Spinal cord (tissue), 9 donors: ENCODE measurements at regions not wholly inside any gene's neighbourhood (a gene's known extent, or its start where the extent isn't known, plus 50 kb on each side); places are given as distances from the start of the nearest gene placed in this dataset.

Experiments
- DNase-seq, 6 donors: peaks; one replicate each; pipeline versions ENCODE4 v3.0.0 to v3.0.0-alpha.2; 2013 to 2015; ENCODE audit warnings: low spot score in 6 of 6, low read depth in 4 of 6
- H3K27ac ChIP-seq: one replicate; pipeline ENCODE4 v1.5.1; 2013; ENCODE audit warnings: low read depth, low read length, control low read depth
- H3K27me3 ChIP-seq: one replicate; pipeline ENCODE4 v1.6.1; 2013; ENCODE audit warnings: low read length; ENCODE audit not compliant: control insufficient read depth, insufficient read depth
- H3K36me3 ChIP-seq: one replicate; pipeline ENCODE4 v1.6.1; 2013; ENCODE audit warnings: low read length; ENCODE audit not compliant: control insufficient read depth, insufficient read depth
- H3K4me1 ChIP-seq: one replicate; pipeline ENCODE4 v1.6.1; 2013; ENCODE audit warnings: low read length; ENCODE audit not compliant: control insufficient read depth, insufficient read depth
- H3K4me3 ChIP-seq: one replicate; pipeline ENCODE4 v1.5.1; 2013; ENCODE audit warnings: low read depth, low read length, control low read depth
- H3K9me3 ChIP-seq: one replicate; pipeline ENCODE4 v1.6.1; 2013; ENCODE audit warnings: low read length; ENCODE audit not compliant: control insufficient read depth, insufficient read depth
- WGBS: methylation state at CpG from one replicate; pipeline ENCODE4 v1.1.5; 2013; ENCODE audit warnings: missing lambda C conversion rate; ENCODE audit not compliant: insufficient coverage; 5-methylcytosine and 5-hydroxymethylcytosine counted together
- donor health status: healthy.

DNA sequence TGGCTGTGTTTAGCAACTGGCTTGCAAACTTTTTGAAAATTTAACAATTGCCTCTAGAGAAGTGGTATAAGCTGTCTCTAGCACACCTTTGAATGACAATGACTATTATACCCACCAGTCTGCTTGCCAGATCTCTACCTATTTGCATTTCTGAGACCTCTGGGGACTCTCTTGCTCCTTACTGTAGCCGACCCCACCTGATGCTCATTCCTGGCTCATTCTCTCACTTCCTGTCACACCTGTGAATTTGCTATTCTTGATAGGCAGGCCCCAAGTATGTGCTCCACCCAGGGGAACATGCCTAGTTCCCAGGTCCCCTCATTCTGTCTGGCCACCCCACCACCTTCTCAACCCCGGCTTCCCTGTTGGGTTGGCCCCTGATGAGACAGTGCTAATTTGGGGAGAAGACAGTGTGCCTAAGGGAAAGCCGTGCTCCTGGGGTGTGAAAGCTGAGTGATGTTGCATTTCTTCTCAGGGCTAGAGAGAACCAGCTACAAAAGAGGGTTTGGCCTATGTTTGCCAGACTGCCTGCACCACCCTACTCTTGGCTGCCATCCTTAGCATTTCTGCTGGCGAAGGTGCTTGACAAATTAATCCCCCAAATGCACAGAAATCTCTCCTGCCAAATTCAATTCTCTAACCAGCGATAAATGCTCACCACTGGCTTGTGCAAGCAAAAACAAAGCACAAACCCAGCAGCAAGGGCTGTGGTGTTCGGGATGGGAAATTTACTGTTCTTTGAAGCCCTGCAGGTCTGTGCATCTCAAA, 138.2 kb downstream of the RPS24 start:
- H3K4me3 ChIP-seq = no peak overlapping the region
- DNase-seq = peak in 1 of 6 donors; percentile 65
- no peaks in the 10 kb centered on the region for H3K9me3 ChIP-seq
- no peak overlapping the region for H3K27ac ChIP-seq
- H3K4me1 ChIP-seq = peaks cover 31% of the 10 kb centered on the region
- WGBS = 52% methylated on average over 2 of the region's 6 CpGs
- no peaks in the 10 kb centered on the region for H3K36me3 ChIP-seq
- no peaks in the 10 kb centered on the region for H3K27me3 ChIP-seq

DNA sequence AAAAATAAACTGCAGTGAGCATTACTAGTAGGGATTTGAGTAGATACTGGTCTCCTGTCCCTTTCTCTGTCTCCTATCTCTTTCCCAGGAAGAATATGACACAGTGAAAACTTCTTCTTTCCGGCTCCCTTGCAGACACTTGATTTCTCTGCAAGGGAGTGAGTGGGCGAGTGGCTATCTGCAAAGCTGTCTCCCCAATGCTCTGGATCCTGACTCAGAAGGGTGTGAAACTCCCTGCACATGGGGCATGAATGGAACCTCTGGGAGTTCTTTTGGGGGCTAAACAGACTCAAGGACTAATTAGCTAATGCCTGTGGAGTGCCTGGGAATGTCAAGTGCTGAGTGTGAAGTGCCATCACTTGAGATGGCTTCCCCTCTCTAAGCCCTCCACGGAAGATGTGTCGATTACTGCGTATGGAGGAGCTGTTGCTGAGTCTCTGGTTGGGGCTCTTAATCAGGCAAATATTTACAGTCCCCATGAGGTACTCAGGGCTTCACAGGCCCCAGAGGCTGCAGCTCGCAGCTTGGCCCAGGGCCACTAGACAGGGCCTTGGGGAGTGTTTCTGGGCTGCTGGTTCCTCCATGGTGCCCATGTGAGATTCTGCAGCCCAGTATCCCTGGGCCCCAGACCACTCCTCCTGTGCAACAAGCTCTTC, 139.8 kb downstream of the RPS24 start:
- Histone ChIP-seq H3K9me3 (no peaks in the 10 kb centered on the region), H3K36me3 (no peaks in the 10 kb centered on the region), H3K27ac (no peak overlapping the region), H3K4me3 (no peak overlapping the region), H3K27me3 (no peaks in the 10 kb centered on the region), H3K4me1 (peaks cover 48% of the 10 kb centered on the region)
- DNase-seq = no peak
- 79% methylated on average over 3 of the region's 6 CpGs for whole genome bisulfite sequencing

DNA sequence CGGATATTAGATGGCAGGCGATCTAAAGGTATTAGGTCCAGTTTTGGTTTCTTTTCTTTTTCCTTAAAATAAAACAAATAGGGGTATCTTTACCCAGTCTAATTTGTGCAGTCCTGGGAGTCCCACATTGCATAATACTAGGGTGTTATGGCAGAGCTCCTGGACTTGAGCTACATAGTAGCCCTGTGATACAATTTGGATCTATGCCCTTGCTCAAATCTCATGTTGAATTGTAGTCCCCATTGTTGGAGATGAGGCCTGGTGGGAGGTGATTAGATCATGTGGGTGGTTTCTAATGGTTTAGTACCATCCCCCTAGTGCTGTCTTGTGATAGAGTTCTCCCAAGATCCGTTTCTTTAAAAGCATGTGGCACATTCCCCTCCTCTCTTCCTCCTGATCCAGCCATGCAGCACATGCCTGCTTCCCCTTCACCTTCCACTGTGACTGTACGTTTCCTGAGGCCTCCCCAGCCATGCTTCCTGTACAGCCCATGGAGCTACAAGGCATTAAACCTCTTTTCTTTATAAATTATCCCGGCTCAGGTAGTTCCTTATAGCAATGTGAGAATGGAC, 141.9 kb downstream of the RPS24 start:
- H3K4me1 ChIP-seq = peaks cover 69% of the 10 kb centered on the region
- no peaks in the 10 kb centered on the region for H3K27me3 ChIP-seq
- H3K4me3 ChIP-seq = no peak overlapping the region
- WGBS = 10% methylated on average over 2 of the region's 5 CpGs
- H3K27ac ChIP-seq = peak overlapping the region; percentile 96
- no peaks in the 10 kb centered on the region for H3K36me3 ChIP-seq
- H3K9me3 ChIP-seq = no peaks in the 10 kb centered on the region
- peak in 2 of 6 donors; percentile 55 to 57 for DNase-seq

DNA sequence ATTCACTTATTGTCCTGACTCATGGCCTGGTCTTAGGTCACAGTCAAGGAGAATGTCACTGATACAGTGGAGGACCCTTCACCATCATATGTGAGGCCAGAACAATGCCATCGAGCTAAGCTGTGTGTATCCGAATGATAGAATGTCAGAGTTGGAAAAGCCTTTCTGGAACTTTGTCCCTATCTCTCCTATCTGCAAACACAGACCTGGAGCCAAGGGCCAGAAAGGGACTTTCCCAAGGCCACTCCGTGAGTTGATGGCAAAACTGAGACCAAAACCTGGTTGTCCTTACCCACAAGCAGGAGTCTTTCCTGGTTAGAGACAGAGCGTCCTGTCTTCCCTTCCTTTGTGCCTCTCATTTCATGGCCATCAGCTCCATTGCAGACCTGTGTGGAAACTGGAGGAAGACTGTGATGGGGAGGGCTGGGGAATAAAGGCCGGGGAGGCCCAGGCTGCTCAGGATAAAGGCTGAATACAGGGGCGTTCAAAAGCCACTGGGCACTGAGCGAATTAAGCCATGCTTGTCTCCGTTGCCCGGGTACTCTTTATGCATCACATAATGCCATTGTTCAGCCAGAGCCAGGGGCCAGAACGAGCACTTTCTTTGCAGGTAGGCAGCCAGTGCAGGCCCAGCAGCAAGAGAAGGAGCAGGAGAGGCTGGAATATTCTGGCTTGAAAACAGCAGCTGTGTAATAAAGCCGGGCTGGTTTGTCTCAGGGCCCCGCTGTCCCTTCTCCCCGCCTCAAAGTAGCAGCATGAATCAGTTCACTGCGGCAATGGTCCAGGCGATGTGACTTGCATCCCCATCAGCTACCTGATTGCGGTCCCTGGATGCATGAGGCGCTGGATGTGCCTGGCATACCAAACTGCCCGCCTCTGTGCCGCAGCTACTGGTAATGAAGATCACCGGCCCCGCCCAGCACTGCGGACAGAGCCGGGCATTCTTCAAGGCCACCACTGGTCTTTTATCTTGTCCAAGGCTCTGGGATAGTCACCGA, 143.0 kb downstream of the RPS24 start:
- no peak overlapping the region for H3K4me3 ChIP-seq
- peak overlapping the region; percentile 96 for H3K27ac ChIP-seq
- peak; percentile 87 to 99 (median 94) for DNase-seq
- peaks cover 79% of the 10 kb centered on the region for H3K4me1 ChIP-seq
- no peaks in the 10 kb centered on the region for H3K27me3 ChIP-seq
- no peaks in the 10 kb centered on the region for H3K9me3 ChIP-seq
- no peaks in the 10 kb centered on the region for H3K36me3 ChIP-seq
- WGBS = 24% methylated on average over 22 of the region's 24 CpGs

DNA sequence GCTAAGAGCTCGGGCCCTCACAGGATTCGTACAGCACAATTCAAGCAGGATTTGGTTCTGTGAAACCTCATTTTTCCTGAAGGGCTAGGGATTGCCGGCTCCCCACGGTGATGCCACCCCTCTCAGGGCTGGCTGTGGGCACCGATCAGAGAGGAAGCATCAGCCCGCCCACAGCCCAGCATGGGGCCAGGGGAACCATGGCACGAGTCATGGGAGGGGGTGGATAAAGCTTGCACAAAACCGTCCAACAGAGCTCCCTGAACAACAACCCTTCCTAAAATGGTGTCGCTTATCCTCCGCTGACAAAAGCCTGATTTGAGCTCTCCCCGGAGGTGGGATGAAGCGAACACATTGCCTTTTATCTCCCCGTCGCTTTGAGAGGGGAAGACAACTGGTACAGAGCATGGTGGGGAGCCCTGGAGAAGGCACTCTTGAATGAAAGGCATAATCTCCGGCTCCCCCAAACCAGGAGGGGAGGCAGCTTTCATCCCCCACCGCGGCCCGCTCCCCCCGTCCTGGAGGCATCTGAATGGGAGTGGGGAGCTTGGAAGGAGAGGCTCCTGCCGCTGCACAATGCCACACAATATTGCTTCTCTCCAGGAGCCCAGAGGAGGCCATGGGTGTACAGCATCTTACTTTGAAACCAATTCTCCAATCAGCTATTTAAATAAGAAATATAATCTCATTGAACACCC, 144.0 kb downstream of the RPS24 start:
- WGBS = 15% methylated on average over 7 of the region's 20 CpGs
- no peaks in the 10 kb centered on the region for H3K9me3 ChIP-seq
- H3K4me1 ChIP-seq = peaks cover 81% of the 10 kb centered on the region
- peak overlapping the region; percentile 96 for H3K27ac ChIP-seq
- peak; percentile 43 to 92 (median 60) for DNase-seq
- no peaks in the 10 kb centered on the region for H3K36me3 ChIP-seq
- H3K27me3 ChIP-seq = no peaks in the 10 kb centered on the region
- no peak overlapping the region for H3K4me3 ChIP-seq

DNA sequence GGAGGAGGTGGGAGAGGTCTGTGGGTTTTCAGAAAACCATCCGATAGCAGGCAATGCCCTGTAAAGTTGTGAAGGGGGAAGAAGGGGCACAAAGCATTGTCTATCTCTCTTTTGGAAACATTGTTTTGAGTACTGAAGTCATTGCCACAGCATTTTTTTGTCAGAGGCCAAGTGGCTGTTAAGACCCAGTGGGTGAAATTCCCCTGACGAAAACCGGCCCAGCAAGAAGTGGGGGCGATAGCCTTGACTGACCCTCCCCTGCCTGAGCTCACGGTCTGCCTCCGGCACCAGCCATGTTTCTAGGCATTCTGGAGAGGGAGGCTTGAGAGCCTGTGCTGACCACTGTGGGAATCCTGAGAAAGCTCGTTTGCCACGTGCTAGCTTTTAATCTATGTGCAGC, 144.7 kb downstream of the RPS24 start:
- H3K4me3 ChIP-seq = no peak overlapping the region
- no peaks in the 10 kb centered on the region for H3K27me3 ChIP-seq
- H3K4me1 ChIP-seq = peaks cover 85% of the 10 kb centered on the region
- H3K27ac ChIP-seq = peak overlapping the region; percentile 96
- WGBS = 36% methylated on average over 8 of the region's 8 CpGs
- DNase-seq = no peak
- no peaks in the 10 kb centered on the region for H3K36me3 ChIP-seq
- H3K9me3 ChIP-seq = no peaks in the 10 kb centered on the region

DNA sequence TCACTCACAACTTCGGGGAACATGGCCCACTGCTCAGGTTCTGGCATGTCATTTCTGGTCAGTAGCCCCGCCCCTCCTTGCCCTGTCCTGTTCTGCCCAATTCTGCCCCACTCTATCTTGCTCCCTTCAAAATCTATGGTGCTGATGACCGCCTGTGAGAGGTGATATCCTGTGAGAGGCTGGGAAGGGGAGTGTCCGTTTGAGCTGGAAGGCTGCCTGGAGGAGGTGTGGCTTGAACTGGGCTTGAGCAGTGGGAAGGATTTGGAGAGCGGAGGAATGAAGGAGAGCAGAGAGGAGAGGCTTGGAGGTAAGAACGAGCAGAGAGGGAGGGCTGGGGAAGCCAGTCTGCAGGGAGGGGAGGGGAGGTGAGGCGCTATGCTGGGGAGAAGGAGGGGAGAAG, 145.3 kb downstream of the RPS24 start:
- no peaks in the 10 kb centered on the region for H3K9me3 ChIP-seq
- peaks cover 79% of the 10 kb centered on the region for H3K4me1 ChIP-seq
- WGBS = 37% methylated on average over 6 of the region's 7 CpGs
- peak in 3 of 6 donors; percentile 45 to 83 (median 61) for DNase-seq
- H3K27me3 ChIP-seq = no peaks in the 10 kb centered on the region
- H3K36me3 ChIP-seq = no peaks in the 10 kb centered on the region
- H3K27ac ChIP-seq = peak overlapping the region; percentile 96
- peak overlapping the region; percentile 20 for H3K4me3 ChIP-seq

DNA sequence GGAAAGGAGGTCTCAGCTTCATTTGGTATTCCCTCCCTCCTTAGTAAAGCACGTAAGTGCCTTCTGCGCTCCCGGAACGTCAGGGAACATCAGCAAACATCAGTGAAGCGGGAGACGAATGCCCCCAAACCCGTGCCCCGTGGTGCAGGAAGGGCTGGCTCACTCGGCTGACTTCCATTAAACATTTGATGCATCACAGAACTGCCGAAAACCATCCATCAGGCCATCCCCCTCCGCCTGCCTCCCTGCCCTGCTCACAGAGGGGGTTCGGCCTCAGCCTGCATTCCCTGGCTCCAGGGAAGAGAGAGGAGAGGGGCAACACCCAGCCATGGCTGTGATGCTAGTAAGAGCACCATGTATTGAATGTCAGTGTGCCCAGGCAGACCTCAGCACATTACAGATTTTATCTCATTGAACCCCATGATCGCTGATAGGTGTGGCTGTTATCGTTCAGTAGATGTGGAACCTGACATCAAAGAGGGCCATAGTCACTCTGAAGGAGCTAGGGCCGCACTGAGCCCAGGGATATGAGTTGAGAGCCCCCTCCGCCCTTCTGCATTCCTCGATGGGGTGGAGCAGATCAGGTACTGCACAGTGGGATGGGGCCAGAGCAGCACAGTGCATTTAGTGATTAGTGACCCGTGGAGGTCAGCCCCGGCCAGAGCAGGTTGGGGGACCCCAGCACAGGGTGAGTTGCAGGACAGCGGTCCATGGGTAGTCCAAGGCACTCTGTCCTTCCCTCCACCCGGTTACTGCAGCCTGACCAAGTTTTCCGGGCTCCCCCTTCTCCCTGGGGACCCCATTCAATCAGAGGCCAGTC, 146.4 kb downstream of the RPS24 start:
- H3K9me3 ChIP-seq = no peaks in the 10 kb centered on the region
- H3K4me3 ChIP-seq = no peak overlapping the region
- H3K27me3 ChIP-seq = no peaks in the 10 kb centered on the region
- H3K4me1 ChIP-seq = peaks cover 80% of the 10 kb centered on the region
- DNase-seq = peak in 1 of 6 donors; percentile 75
- H3K27ac ChIP-seq = peak overlapping the region; percentile 96
- 59% methylated on average over 14 of the region's 22 CpGs for WGBS
- no peaks in the 10 kb centered on the region for H3K36me3 ChIP-seq
